AG04450 (cell line): ENCODE measurements at regions not wholly inside any gene's neighbourhood (a gene's known extent, or its start where the extent isn't known, plus 50 kb on each side); places are given as distances from the start of the nearest gene placed in this dataset.

Experiments used
- CTCF ChIA-PET: fragments of 300-600, 350-600 bp; formaldehyde crosslinking; extraction: SDS; loops from one replicate; lab custom pipeline; 2022; ENCODE audit warnings: antibody characterized with exemption, inconsistent platforms; lab: Charles Lee
- POLR2A ChIA-PET: fragments of 350-600 bp; formaldehyde crosslinking; extraction: SDS; loops from one replicate; lab custom pipeline; 2021; ENCODE audit warnings: antibody characterized with exemption, inconsistent platforms; lab: Yijun Ruan, JAX
- DNase-seq: peaks from one replicate; pipeline ENCODE4 v3.0.0-alpha.2; 2011; ENCODE audit warnings: low read depth, low spot score
- H3K27ac ChIP-seq: one replicate; pipeline ENCODE4 v1.5.1; 2012; ENCODE audit warnings: low read depth, low read length, control low read depth
- H3K27me3 ChIP-seq: one replicate; pipeline ENCODE4 v1.6.0; 2012; ENCODE audit warnings: low read length; ENCODE audit not compliant: control insufficient read depth, insufficient read depth
- H3K4me3 ChIP-seq: 2 replicates; pipeline ENCODE4 v1.5.1; 2011; ENCODE audit warnings: mild to moderate bottlenecking, low read depth, low read length, control low read depth
- H3K9me3 ChIP-seq: 2 replicates; pipeline ENCODE4 v1.5.1; 2012; ENCODE audit warnings: low read length; ENCODE audit not compliant: control insufficient read depth, insufficient read depth
- CTCF ChIP-seq: IDR thresholded peaks from 2 replicates; pipeline ENCODE4 v1.5.1; 2011; ENCODE audit warnings: low read depth, low read length, control low read depth, inconsistent platforms

GRCh38 chr2:66957677-66958076 lies 439.5 kb upstream of the ETAA1 start:
- no peak for TF ChIP-seq CTCF
- POLR2A ChIA-PET = no interaction called here
- Histone ChIP-seq H3K27me3 (no peaks in the 10 kb centered on the region), H3K9me3 (no peaks in the 10 kb centered on the region), H3K27ac (no peak overlapping the region), H3K4me3 (no peak overlapping the region)
- no peak for DNase-seq
- CTCF ChIA-PET = no interaction called here

GRCh38 chr2:66960161-66960560 lies 437.0 kb upstream of the ETAA1 start:
- Histone ChIP-seq H3K4me3 (no peak overlapping the region), H3K27me3 (no peaks in the 10 kb centered on the region), H3K27ac (no peak overlapping the region), H3K9me3 (no peaks in the 10 kb centered on the region)
- no peak for TF ChIP-seq CTCF
- POLR2A ChIA-PET = no interaction called here
- CTCF ChIA-PET = no interaction called here
- no peak for DNase-seq

DNA sequence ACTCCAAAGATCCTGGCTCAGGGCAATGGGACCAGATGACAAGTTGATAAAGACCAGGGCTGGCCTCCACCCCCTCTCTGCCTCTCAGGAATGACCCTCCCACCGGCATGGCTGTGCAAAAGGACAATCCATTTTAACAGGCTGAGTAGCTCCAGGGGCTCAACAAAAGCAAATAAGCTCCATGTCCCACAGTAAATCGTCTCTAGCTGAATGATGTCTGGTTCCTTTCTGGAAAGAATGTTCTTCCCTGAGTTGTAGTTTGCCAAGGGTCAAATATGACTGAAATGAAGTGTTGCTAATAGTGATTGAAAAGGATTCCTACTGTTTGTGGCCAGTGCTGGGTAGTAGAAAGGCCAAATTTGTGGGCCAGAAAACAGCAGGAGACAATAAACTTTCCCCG lies 434.4 kb upstream of the ETAA1 start:
- no peak overlapping the region for H3K27ac ChIP-seq

DNA sequence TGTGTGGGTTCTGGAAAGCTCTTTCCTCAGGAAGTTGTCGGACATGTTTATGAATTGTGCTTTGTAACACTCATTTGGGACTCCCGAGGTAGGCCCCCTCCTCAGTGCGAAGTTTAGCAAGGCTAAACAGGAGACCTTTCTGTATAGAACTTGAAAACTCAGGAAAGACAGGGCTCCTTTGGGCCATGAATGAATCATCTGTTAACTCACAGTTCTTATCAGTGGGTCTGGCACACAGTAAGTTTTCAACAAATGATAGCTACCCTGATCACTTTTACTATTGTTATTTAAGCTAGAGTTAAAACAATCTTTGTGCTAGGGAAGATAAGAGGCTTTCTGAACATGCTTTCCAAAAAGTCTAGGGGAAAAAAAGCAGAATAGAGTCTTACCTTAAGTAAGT lies 430.5 kb upstream of the ETAA1 start:
- ChIA-PET CTCF (no interaction called here), POLR2A (interaction anchor here (0.6 kb wide), 1 partner anchor 357 kb away, joined by 3 read pairs; no protein-coding TSS in a partner anchor)
- no peak overlapping the region for H3K27ac ChIP-seq
- no peak for TF ChIP-seq CTCF
- no peaks in the 10 kb centered on the region for H3K27me3 ChIP-seq
- H3K4me3 ChIP-seq = no peak overlapping the region
- no peak for DNase-seq
- no peaks in the 10 kb centered on the region for H3K9me3 ChIP-seq

More for the DNA sequence above, 434.4 kb upstream of the ETAA1 start:
- Histone ChIP-seq H3K9me3 (no peaks in the 10 kb centered on the region), H3K4me3 (no peak overlapping the region), H3K27me3 (no peaks in the 10 kb centered on the region)
- ChIA-PET POLR2A (no interaction called here), CTCF (interaction anchor here (0.6 kb wide), 1 partner anchor 22 kb away, joined by 3 read pairs; no protein-coding TSS in a partner anchor)
- TF ChIP-seq CTCF = no peak
- no peak for DNase-seq

GRCh38 chr2:66968946-66969345 lies 428.2 kb upstream of the ETAA1 start:
- Histone ChIP-seq H3K27ac (no peak overlapping the region), H3K4me3 (no peak overlapping the region), H3K9me3 (no peaks in the 10 kb centered on the region), H3K27me3 (no peaks in the 10 kb centered on the region)
- DNase-seq = no peak
- POLR2A ChIA-PET = no interaction called here
- TF ChIP-seq CTCF = no peak
- CTCF ChIA-PET = no interaction called here
